ENCODE measurements at regions not wholly inside any gene's neighbourhood (a gene's known extent, or its start where the extent isn't known, plus 50 kb on each side); places are given as distances from the start of the nearest gene placed in this dataset.

DNA sequence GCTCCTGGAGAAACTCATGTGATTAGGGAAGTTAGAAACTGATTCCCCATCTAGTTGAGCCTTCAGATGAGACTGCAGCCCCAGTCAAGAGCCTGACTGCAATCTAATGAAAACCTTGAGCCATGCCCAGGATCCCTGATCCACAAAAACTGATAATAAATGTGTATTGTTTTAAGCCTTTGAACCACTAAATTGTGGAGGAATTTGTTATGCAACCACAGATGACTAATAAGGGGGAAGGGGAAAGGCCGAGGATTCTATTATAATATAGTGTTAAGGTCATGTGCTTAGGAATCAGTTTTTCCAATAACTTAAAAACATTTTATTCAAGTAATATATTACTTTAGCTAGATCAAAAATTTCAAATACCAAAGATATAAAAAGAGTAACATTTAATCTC is 52.8 kb upstream of the USP25 start:
- H3K9me3 ChIP-seq (ENCODE audit: severe bottlenecking): no peaks in the 10 kb centered on the region
- H3K27me3 ChIP-seq (ENCODE audit: insufficient read depth, low read depth, severe bottlenecking): no peaks in the 10 kb centered on the region
- no peak overlapping the region for H3K27ac ChIP-seq
- no peak overlapping the region for H3K4me3 ChIP-seq (ENCODE audit: low read depth, low read length)
- no peak for DNase-seq
- TF ChIP-seq, protein P1, sequence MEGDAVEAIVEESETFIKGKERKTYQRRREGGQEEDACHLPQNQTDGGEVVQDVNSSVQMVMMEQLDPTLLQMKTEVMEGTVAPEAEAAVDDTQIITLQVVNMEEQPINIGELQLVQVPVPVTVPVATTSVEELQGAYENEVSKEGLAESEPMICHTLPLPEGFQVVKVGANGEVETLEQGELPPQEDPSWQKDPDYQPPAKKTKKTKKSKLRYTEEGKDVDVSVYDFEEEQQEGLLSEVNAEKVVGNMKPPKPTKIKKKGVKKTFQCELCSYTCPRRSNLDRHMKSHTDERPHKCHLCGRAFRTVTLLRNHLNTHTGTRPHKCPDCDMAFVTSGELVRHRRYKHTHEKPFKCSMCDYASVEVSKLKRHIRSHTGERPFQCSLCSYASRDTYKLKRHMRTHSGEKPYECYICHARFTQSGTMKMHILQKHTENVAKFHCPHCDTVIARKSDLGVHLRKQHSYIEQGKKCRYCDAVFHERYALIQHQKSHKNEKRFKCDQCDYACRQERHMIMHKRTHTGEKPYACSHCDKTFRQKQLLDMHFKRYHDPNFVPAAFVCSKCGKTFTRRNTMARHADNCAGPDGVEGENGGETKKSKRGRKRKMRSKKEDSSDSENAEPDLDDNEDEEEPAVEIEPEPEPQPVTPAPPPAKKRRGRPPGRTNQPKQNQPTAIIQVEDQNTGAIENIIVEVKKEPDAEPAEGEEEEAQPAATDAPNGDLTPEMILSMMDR (IDR thresholded peaks at IDR 0.05; ENCODE audit: low read depth, low read length): no peak
- H3K36me3 ChIP-seq: no peaks in the 10 kb centered on the region

DNA sequence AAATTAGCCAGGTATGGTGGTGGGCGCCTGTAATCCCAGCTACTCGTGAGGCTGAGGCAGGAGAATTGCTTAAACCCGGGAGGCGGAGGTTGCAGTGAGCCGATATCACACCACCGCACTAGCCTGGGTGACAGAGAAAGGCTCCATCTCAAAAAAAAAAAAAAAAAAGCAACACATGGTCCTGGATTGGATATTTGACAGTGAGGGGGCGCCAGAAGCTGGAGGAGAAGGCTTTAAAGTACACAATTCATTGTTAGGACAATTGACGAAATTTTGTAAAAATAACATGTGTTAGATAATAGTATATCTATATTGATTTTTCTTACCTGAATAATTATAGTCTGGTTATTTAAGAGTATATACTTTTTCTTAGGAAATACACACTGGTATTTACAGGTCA is 50.2 kb upstream of the USP25 start:
- Histone ChIP-seq H3K9me3 (ENCODE audit: severe bottlenecking) (no peaks in the 10 kb centered on the region), H3K27ac (no peak overlapping the region), H3K36me3 (no peaks in the 10 kb centered on the region), H3K4me3 (ENCODE audit: low read depth, low read length) (no peak overlapping the region), H3K27me3 (ENCODE audit: insufficient read depth, low read depth, severe bottlenecking) (no peaks in the 10 kb centered on the region)
- DNase-seq: no peak
- TF ChIP-seq, protein P1 (IDR thresholded peaks at IDR 0.05; ENCODE audit: low read depth, low read length): no peak

Data from WERI-Rb-1 (cell line).